Activated B cell treated with CpG ODN at 0.5 μM for 24 hours (primary cell): ENCODE measurements at regions not wholly inside any gene's neighbourhood (a gene's known extent, or its start where the extent isn't known, plus 50 kb on each side); places are given as distances from the start of the nearest gene placed in this dataset.

Experiments used
- ATAC-seq: fragments of 200-7000 bp; cut with Tn5 transposase; one replicate; pipeline ENCODE4 v1.10.0; 2021; ENCODE audit warnings: low read depth, mild to moderate bottlenecking, moderate library complexity
- CTCF ChIA-PET: fragments of 350-600 bp; sonication (Branson Sonifier 250); formaldehyde crosslinking; loops from one replicate; lab custom pipeline; 2021; ENCODE audit warnings: antibody characterized with exemption; lab: Charles Lee
- POLR2A ChIA-PET: fragments of 350-600 bp; sonication (Branson Sonifier 250); formaldehyde crosslinking; loops from one replicate; lab custom pipeline; 2021; ENCODE audit warnings: antibody characterized with exemption; lab: Charles Lee
- DNase-seq: peaks from one replicate; pipeline ENCODE4 v3.0.0; 2022
- H3K27ac Mint-ChIP-seq: one replicate; pipeline ENCODE4 v1.8.0; 2020; ENCODE audit warnings: mixed read lengths
- H3K27me3 Mint-ChIP-seq: one replicate; pipeline ENCODE4 v1.8.0; 2021; ENCODE audit warnings: mixed read lengths
- H3K36me3 Mint-ChIP-seq: one replicate; pipeline ENCODE4 v1.8.0; 2021; ENCODE audit warnings: low read depth, mixed read lengths
- H3K4me1 Mint-ChIP-seq: one replicate; pipeline ENCODE4 v1.8.0; 2021; ENCODE audit warnings: mixed read lengths
- H3K4me3 Mint-ChIP-seq: one replicate; pipeline ENCODE4 v1.8.0; 2020; ENCODE audit warnings: mild to moderate bottlenecking, mixed read lengths
- H3K9me3 Mint-ChIP-seq: one replicate; pipeline ENCODE4 v1.8.0; 2020; ENCODE audit warnings: mixed read lengths
- CTCF ChIP-seq: fragments of 200-600 bp; IDR thresholded peaks from one replicate; pipeline ENCODE4 v1.8.0; 2022; ENCODE audit warnings: antibody characterized with exemption, mild to moderate bottlenecking
- intact Hi-C: fragments of 100-400 bp; cut with micrococcal nuclease; formaldehyde crosslinking; loops from one replicate; pipeline ENCODE4 v1.15.1; 2024

GRCh38 chr5:2410451-2410850, 341.0 kb downstream of the IRX2 start:
- CTCF ChIA-PET = no interaction called here
- H3K36me3 Mint-ChIP-seq = no peaks in the 10 kb centered on the region
- no peaks in the 10 kb centered on the region for H3K9me3 Mint-ChIP-seq
- intact Hi-C loops = no loop called here
- ATAC-seq (no peak), DNase-seq (no peak)
- POLR2A ChIA-PET = no interaction called here
- H3K4me3 Mint-ChIP-seq = no peak overlapping the region
- TF ChIP-seq CTCF = no peak
- no peak overlapping the region for H3K27ac Mint-ChIP-seq
- no peaks in the 10 kb centered on the region for H3K4me1 Mint-ChIP-seq
- no peaks in the 10 kb centered on the region for H3K27me3 Mint-ChIP-seq

DNA sequence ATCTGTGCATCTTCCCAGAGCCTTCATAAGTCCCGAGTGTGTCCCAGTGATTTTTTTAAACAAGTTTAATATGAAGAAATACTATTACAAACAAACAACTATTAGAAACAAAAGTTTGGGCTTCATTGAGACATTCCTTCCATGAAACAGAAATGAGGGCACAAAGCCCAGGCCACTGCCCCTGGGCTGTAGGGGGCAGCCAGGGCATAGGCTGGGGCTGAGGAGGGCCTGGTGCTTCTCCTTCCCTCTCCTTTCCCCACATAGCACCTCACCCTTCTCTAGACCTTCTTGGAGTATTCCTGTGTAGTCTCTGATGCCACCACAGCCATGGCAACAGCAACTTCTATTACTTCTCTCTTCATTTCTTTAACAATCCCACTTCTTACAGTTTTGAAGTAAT, 348.2 kb downstream of the IRX2 start:
- Mint-ChIP-seq H3K27me3 (no peaks in the 10 kb centered on the region), H3K4me3 (no peak overlapping the region), H3K27ac (no peak overlapping the region), H3K4me1 (no peaks in the 10 kb centered on the region), H3K36me3 (no peaks in the 10 kb centered on the region), H3K9me3 (peaks cover 6% of the 10 kb centered on the region)
- intact Hi-C loops = no loop called here
- ChIA-PET CTCF (no interaction called here), POLR2A (no interaction called here)
- DNase-seq (no peak), ATAC-seq (no peak)
- no peak for TF ChIP-seq CTCF

DNA sequence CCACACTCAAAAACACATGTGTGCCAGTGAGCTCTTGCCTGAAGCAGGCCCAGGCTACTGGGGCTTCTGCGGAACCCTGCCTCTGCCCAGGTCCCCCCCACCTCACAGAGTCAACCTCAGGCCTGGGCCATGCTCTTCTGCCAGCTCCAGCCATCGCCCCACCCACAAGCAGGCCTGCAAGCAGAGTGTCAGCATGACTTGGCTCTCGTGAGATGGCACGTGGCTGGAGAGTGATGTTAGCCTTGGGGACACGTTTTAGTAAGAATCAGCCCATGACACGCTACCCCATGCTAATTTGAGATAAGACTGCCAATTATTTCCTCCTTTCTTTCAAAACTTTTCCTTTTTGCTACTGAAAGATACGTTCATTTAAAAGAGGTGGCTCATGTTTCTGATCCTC, 351.7 kb downstream of the IRX2 start:
- Mint-ChIP-seq H3K4me3 (no peak overlapping the region), H3K27me3 (no peaks in the 10 kb centered on the region), H3K36me3 (no peaks in the 10 kb centered on the region), H3K4me1 (no peaks in the 10 kb centered on the region), H3K9me3 (peaks cover 6% of the 10 kb centered on the region), H3K27ac (no peak overlapping the region)
- no peak for TF ChIP-seq CTCF
- intact Hi-C loops = no loop called here
- no peak for DNase-seq
- no peak for ATAC-seq
- CTCF ChIA-PET = no interaction called here
- POLR2A ChIA-PET = no interaction called here

DNA sequence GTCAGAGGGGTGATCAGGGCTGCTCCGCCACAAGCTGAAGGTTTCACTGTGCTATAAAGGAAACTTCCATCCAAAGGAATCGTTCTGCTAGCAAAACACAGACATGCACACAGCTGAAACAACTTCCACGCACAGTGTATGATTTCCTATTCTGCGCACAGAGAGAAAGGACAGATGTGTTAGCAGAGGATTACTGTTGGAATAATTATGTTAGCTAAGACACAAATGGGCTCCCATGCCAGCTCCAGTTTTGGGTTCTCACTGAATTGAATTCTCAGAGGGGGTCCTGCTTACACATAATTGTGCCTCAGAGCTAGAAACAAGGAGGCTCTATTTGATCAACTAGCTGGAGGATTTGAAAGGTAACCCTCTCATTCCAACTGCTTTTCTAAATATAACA, 352.4 kb downstream of the IRX2 start:
- no peak for DNase-seq
- peaks cover 6% of the 10 kb centered on the region for H3K9me3 Mint-ChIP-seq
- TF ChIP-seq CTCF = no peak

GRCh38 chr5:2393556-2393955, 357.9 kb downstream of the IRX2 start:
- no peak for TF ChIP-seq CTCF
- no peak overlapping the region for H3K4me3 Mint-ChIP-seq
- CTCF ChIA-PET = no interaction called here
- no peaks in the 10 kb centered on the region for H3K9me3 Mint-ChIP-seq
- no peaks in the 10 kb centered on the region for H3K36me3 Mint-ChIP-seq
- DNase-seq (no peak), ATAC-seq (no peak)
- POLR2A ChIA-PET = no interaction called here
- no peaks in the 10 kb centered on the region for H3K27me3 Mint-ChIP-seq
- intact Hi-C loops = no loop called here
- H3K27ac Mint-ChIP-seq = no peak overlapping the region
- no peaks in the 10 kb centered on the region for H3K4me1 Mint-ChIP-seq

More for the DNA sequence above, 352.4 kb downstream of the IRX2 start:
- no peak for ATAC-seq
- no peak overlapping the region for H3K4me3 Mint-ChIP-seq
- H3K36me3 Mint-ChIP-seq = no peaks in the 10 kb centered on the region
- POLR2A ChIA-PET = no interaction called here
- no peak overlapping the region for H3K27ac Mint-ChIP-seq
- intact Hi-C loops = no loop called here
- H3K4me1 Mint-ChIP-seq = no peaks in the 10 kb centered on the region
- no peaks in the 10 kb centered on the region for H3K27me3 Mint-ChIP-seq
- CTCF ChIA-PET = no interaction called here
